ENCODE measurements at regions not wholly inside any gene's neighbourhood (a gene's known extent, or its start where the extent isn't known, plus 50 kb on each side); places are given as distances from the start of the nearest gene placed in this dataset.

DNA sequence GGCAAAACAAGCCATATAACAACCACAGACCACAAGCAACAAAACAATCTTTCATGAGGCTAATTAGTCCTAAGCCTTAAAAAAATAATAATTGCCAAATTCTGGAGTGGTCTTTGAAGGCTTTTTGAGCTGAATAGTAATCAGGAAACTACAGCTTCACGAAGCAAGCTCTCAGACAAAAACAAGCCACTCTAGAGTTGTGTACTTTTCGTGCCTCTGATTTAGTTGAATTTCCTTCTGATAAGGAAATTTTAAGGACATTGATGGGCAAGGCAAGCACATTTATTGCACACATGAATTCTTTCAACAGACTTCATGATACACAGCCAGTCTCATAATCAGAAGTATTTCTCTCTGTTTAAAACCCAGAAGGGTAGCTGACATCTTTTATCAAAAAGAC, 130.8 kb upstream of the IRX3 start:
- no peak for DNase-seq (ENCODE audit: low read depth)
- no peak overlapping the region for H3K4me3 ChIP-seq (ENCODE audit: low read depth, low read length)
- TF ChIP-seq, protein P1, sequence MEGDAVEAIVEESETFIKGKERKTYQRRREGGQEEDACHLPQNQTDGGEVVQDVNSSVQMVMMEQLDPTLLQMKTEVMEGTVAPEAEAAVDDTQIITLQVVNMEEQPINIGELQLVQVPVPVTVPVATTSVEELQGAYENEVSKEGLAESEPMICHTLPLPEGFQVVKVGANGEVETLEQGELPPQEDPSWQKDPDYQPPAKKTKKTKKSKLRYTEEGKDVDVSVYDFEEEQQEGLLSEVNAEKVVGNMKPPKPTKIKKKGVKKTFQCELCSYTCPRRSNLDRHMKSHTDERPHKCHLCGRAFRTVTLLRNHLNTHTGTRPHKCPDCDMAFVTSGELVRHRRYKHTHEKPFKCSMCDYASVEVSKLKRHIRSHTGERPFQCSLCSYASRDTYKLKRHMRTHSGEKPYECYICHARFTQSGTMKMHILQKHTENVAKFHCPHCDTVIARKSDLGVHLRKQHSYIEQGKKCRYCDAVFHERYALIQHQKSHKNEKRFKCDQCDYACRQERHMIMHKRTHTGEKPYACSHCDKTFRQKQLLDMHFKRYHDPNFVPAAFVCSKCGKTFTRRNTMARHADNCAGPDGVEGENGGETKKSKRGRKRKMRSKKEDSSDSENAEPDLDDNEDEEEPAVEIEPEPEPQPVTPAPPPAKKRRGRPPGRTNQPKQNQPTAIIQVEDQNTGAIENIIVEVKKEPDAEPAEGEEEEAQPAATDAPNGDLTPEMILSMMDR (IDR thresholded peaks at IDR 0.05; ENCODE audit: insufficient read depth, low read depth, low read length, missing control alignments), result no peak

DNA sequence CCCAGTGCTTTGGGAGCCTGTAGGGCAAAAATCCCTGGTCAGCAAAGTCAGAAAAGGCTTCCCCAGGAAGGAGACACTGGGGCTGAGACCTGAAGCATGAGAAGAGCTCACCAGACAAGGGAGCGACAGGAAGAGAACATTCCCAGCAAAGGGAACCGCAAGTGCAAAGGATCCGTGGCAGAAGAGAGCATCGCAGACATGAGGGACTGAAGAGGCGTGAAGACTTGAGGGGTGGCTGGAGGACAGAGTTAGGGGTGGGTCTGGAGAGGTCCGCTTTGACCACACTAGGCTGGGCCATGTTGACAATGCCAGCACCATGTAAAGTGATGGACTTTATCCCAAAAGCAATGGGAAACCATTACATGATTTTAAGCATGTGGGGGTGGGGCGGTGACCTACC, 128.1 kb upstream of the IRX3 start:
- H3K4me3 ChIP-seq (ENCODE audit: low read depth, low read length), result no peak overlapping the region
- TF ChIP-seq, protein P1 (IDR thresholded peaks at IDR 0.05; ENCODE audit: insufficient read depth, low read depth, low read length, missing control alignments), result no peak
- DNase-seq (ENCODE audit: low read depth), result no peak

DNA sequence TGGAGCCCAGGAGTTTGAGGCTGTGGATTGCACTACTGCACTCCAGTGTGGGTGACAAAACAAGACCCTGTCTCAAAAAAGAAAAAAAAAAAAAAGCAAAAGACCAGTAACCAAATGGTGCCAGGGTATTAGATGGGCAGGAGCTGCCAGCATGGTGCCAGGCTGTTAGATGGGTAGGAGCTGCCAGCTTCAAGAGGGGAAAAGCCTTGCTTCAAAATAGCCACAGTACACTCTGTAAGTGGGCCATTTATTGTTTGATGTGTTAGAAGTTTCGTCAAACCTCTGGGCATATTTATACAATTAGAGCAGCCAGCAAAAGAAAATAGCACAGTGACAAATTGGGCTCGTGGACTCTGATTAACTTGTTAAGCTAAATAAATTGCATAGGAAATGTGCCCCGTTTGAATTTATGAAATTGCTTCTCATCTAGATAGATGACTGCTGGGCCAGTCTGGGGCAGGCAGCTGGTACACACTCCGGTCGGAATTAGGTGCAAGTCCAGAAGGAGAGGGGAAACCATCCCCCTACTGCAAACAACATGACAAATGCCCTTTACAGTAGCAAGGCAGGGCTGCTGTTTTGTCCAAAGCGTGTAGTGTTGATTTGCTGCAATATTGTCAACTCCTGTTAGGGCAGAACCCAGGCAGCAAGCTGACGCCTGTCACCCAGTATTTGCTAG, 126.3 kb upstream of the IRX3 start:
- DNase-seq (ENCODE audit: low read depth), result no peak
- TF ChIP-seq, protein P1 (IDR thresholded peaks at IDR 0.05; ENCODE audit: insufficient read depth, low read depth, low read length, missing control alignments), result no peak
- no peak overlapping the region for H3K4me3 ChIP-seq (ENCODE audit: low read depth, low read length)

DNA sequence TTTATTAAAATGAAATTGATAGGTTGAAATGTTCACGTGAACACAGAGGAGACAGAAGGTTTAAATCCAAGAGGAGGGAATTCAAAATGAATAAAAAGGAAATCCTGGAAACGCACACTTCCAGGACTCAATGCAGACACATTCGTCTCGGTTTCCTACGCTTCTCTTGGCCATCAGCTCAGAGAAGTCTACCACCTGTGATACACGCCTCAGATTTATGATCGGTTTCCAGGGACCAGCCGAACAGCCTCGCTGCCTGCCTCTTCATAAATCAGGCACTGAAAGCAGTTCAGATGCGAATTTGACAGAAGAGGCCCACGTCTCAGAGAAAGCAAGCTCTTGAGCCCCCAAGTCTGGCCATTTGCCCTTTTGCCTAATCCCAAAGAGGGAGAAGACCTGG, 125.5 kb upstream of the IRX3 start:
- TF ChIP-seq, protein P1 (IDR thresholded peaks at IDR 0.05; ENCODE audit: insufficient read depth, low read depth, low read length, missing control alignments), result no peak
- no peak overlapping the region for H3K4me3 ChIP-seq (ENCODE audit: low read depth, low read length)
- DNase-seq (ENCODE audit: low read depth), result no peak

DNA sequence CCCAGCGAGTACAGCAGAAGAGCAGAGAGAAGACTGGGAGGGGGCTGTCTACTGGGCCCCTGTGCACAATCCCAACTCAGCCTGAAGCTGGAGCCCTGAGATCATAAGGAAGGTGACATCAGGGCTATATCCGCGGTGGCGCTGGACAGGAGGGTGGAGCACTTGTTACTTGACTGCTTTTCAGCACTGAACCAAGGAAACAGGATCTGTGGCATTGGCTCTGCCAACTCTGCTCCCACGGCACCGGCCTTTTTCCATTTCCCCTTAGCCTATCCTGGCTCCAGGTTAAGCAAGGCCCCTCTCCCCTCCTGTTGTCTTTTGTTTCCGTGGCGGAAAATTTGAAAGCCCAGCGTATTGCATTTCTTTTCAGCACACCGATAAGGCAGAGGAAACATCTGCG, 125.0 kb upstream of the IRX3 start:
- DNase-seq (ENCODE audit: low read depth), result no peak
- H3K4me3 ChIP-seq (ENCODE audit: low read depth, low read length), result no peak overlapping the region
- TF ChIP-seq, protein P1 (IDR thresholded peaks at IDR 0.05; ENCODE audit: insufficient read depth, low read depth, low read length, missing control alignments), result no peak

DNA sequence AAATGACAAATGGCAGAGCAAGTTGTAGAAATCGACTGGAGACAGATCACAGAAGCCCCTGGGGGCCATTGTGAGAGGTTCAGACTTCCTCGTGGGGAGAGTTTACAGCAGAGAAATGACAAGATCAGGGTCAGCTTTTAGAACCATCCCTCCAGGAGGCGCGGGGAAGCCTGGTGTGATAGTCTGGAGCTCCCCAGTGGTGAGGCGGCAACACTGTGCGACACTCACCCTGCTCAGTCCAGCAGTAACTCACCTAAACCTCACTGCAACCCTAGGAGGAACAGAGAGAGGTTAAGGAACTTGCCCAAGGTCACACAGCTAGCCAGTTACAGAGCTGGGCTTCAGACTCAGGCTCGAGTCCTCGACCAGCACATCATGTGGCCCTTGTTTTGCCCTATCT, 123.4 kb upstream of the IRX3 start:
- no peak for DNase-seq (ENCODE audit: low read depth)
- TF ChIP-seq, protein P1 (IDR thresholded peaks at IDR 0.05; ENCODE audit: insufficient read depth, low read depth, low read length, missing control alignments), result no peak
- H3K4me3 ChIP-seq (ENCODE audit: low read depth, low read length), result no peak overlapping the region

DNA sequence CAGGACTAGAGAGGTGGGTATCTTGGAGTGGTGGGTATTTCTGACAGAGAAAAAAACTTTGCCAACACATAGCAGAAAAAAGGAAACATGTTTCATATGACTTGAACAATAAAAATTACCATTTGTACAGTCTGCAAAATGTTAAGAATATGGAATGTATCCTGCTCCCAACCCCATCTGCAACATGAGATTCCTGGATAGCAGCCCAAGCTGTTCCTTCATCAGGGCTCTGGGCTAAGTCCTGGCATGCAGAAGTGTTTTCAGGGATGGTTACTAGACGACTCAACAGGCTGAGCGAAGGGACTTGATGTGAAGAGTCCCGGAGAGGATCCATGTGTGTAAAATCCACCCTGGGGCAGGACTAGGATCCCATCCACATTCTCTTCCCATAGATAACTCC, 121.0 kb upstream of the IRX3 start:
- DNase-seq (ENCODE audit: low read depth), result no peak
- TF ChIP-seq, protein P1 (IDR thresholded peaks at IDR 0.05; ENCODE audit: insufficient read depth, low read depth, low read length, missing control alignments), result no peak
- no peak overlapping the region for H3K4me3 ChIP-seq (ENCODE audit: low read depth, low read length)
